Suprapubic skin (tissue), 4 donors: ENCODE measurements at regions not wholly inside any gene's neighbourhood (a gene's known extent, or its start where the extent isn't known, plus 50 kb on each side); places are given as distances from the start of the nearest gene placed in this dataset.

Source experiments
- DNase-seq, 2 donors: peaks; one replicate each; pipeline ENCODE4 v3.0.0-alpha.2; 2019; ENCODE audit warnings: low spot score in 2 of 2
- H3K27ac ChIP-seq: fragments of 200-600 bp; sonication (generic); one replicate; pipeline ENCODE4 v1.5.1; 2019
- H3K27me3 ChIP-seq: fragments of 200-600 bp; sonication (generic); one replicate; pipeline ENCODE4 v1.5.1; 2019
- H3K36me3 ChIP-seq: fragments of 200-600 bp; sonication (generic); one replicate; pipeline ENCODE4 v1.5.1; 2019
- H3K4me1 ChIP-seq: fragments of 200-600 bp; sonication (generic); one replicate; pipeline ENCODE4 v1.5.1; 2019
- H3K4me3 ChIP-seq: fragments of 200-600 bp; sonication (generic); one replicate; pipeline ENCODE4 v1.5.1; 2019; ENCODE audit warnings: mild to moderate bottlenecking
- H3K9me3 ChIP-seq: fragments of 200-600 bp; sonication (generic); one replicate; pipeline ENCODE4 v1.5.1; 2019
- CTCF ChIP-seq, 2 donors: fragments of 200-600 bp in 1 of 2; fragments of 450-650 bp in 1 of 2; sonication (generic) in 1 of 2; IDR thresholded peaks; one replicate each; pipeline ENCODE4 v1.5.1; 2016 to 2019; ENCODE audit warnings: antibody characterized with exemption in 2 of 2, mild to moderate bottlenecking in 1 of 2, moderate library complexity in 1 of 2
- EP300 ChIP-seq: sonication (generic); formaldehyde crosslinking; IDR thresholded peaks from one replicate; pipeline ENCODE4 v1.6.1; 2017; ENCODE audit warnings: antibody characterized with exemption
- POLR2A ChIP-seq, 2 donors: fragments of 450-650 bp; IDR thresholded peaks; one replicate each; pipeline ENCODE4 v1.6.1; 2017; ENCODE audit warnings: antibody characterized with exemption in 2 of 2, mild to moderate bottlenecking in 2 of 2, moderate library complexity in 2 of 2
- POLR2AphosphoS5 ChIP-seq, 3 donors: sonication (generic); formaldehyde crosslinking; IDR thresholded peaks; one replicate each; pipeline ENCODE4 v1.6.1; 2017; ENCODE audit warnings: antibody characterized with exemption in 3 of 3
- WGBS: methylation state at CpG from one replicate; pipeline ENCODE4 v1.1.5; 2018; 5-methylcytosine and 5-hydroxymethylcytosine counted together

GRCh38 chr16:26649381-26650045, 417.2 kb upstream of the C16orf82 start:
- Histone ChIP-seq H3K4me1 (no peaks in the 10 kb centered on the region), H3K36me3 (no peaks in the 10 kb centered on the region), H3K9me3 (no peaks in the 10 kb centered on the region), H3K27me3 (no peaks in the 10 kb centered on the region), H3K4me3 (no peak overlapping the region), H3K27ac (no peak overlapping the region)
- 88% methylated on average over 5 of the region's 5 CpGs for WGBS
- no peak for DNase-seq
- no peak for TF ChIP-seq CTCF (IDR thresholded peaks at IDR 0.05)

GRCh38 chr16:26651464-26651863, 415.3 kb upstream of the C16orf82 start:
- Histone ChIP-seq H3K27ac (no peak overlapping the region), H3K36me3 (no peaks in the 10 kb centered on the region), H3K4me3 (no peak overlapping the region), H3K27me3 (no peaks in the 10 kb centered on the region), H3K9me3 (no peaks in the 10 kb centered on the region), H3K4me1 (no peaks in the 10 kb centered on the region)
- DNase-seq, result no peak
- TF ChIP-seq POLR2A (IDR thresholded peaks at IDR 0.05) (no peak), EP300 (no peak), CTCF (IDR thresholded peaks at IDR 0.05) (no peak), POLR2AphosphoS5 (IDR thresholded peaks at IDR 0.05) (no peak)
- WGBS, result 74% methylated on average over 2 of the region's 2 CpGs

GRCh38 chr16:26651884-26652283, 414.8 kb upstream of the C16orf82 start:
- Histone ChIP-seq H3K4me1 (no peaks in the 10 kb centered on the region), H3K9me3 (no peaks in the 10 kb centered on the region), H3K27me3 (no peaks in the 10 kb centered on the region), H3K27ac (no peak overlapping the region), H3K4me3 (no peak overlapping the region), H3K36me3 (no peaks in the 10 kb centered on the region)
- WGBS, result 97% methylated on average over 1 of the region's 1 CpG
- DNase-seq, result no peak
- no peak for TF ChIP-seq POLR2A (IDR thresholded peaks at IDR 0.05)
- TF ChIP-seq EP300, result no peak
- no peak for TF ChIP-seq POLR2AphosphoS5 (IDR thresholded peaks at IDR 0.05)
- TF ChIP-seq CTCF (IDR thresholded peaks at IDR 0.05), result no peak

- 67% methylated on average over 2 of the region's 2 CpGs for WGBS
- Histone ChIP-seq H3K27me3 (no peaks in the 10 kb centered on the region), H3K36me3 (no peaks in the 10 kb centered on the region), H3K4me3 (no peak overlapping the region), H3K4me1 (no peaks in the 10 kb centered on the region), H3K9me3 (no peaks in the 10 kb centered on the region), H3K27ac (no peak overlapping the region)
- TF ChIP-seq CTCF (IDR thresholded peaks at IDR 0.05) (no peak), POLR2A (IDR thresholded peaks at IDR 0.05) (no peak), EP300 (no peak), POLR2AphosphoS5 (IDR thresholded peaks at IDR 0.05) (no peak)
- DNase-seq, result no peak
Measured at GRCh38 chr16:26658486-26658885, 408.2 kb upstream of the C16orf82 start.

- TF ChIP-seq POLR2AphosphoS5 (IDR thresholded peaks at IDR 0.05) (no peak), EP300 (no peak), POLR2A (IDR thresholded peaks at IDR 0.05) (no peak), CTCF (IDR thresholded peaks at IDR 0.05) (no peak)
- 55% methylated on average over 2 of the region's 2 CpGs for WGBS
- Histone ChIP-seq H3K4me3 (no peak overlapping the region), H3K36me3 (no peaks in the 10 kb centered on the region), H3K27ac (no peak overlapping the region), H3K9me3 (no peaks in the 10 kb centered on the region), H3K4me1 (no peaks in the 10 kb centered on the region), H3K27me3 (peaks cover 2% of the 10 kb centered on the region)
- DNase-seq, result no peak
Measured at GRCh38 chr16:26658915-26659314, 407.8 kb upstream of the C16orf82 start.
